Stimulated activated naive CD8-positive, alpha-beta T cell treated with anti-CD3 and anti-CD28 coated beads, Interleukin-15, amount 100 ng/mL, for 72 hours (primary cell): ENCODE measurements at regions not wholly inside any gene's neighbourhood (a gene's known extent, or its start where the extent isn't known, plus 50 kb on each side); places are given as distances from the start of the nearest gene placed in this dataset.
"Not testable (repeated sequence)": the region's sequence is repeated elsewhere in the genome, so short reads cannot be mapped to it uniquely, and the experiment has no call there.

Experiments
- ATAC-seq: fragments of 150-1000 bp; cut with Tn5 transposase; 2 replicates; pipeline ENCODE4 v1.10.0; 2021; ENCODE audit warnings: mild to moderate bottlenecking, moderate library complexity
- DNase-seq, 2 donors: peaks; one replicate each; pipeline ENCODE4 v3.0.0; 2021 to 2022
- H3K27ac Mint-ChIP-seq, 2 donors: one replicate each; pipeline ENCODE4 v1.8.0; 2022; ENCODE audit warnings: mild to moderate bottlenecking in 2 of 2, mixed read lengths in 2 of 2, moderate library complexity in 2 of 2
- H3K27me3 Mint-ChIP-seq: one replicate; pipeline ENCODE4 v1.8.0; 2022; ENCODE audit warnings: mixed read lengths
- H3K4me1 Mint-ChIP-seq: one replicate; pipeline ENCODE4 v1.8.0; 2022; ENCODE audit warnings: mild to moderate bottlenecking, mixed read lengths
- H3K4me3 Mint-ChIP-seq, 2 donors: one replicate each; pipeline ENCODE4 v1.8.0; 2022; ENCODE audit warnings: mild to moderate bottlenecking in 2 of 2, mixed read lengths in 2 of 2, moderate library complexity in 1 of 2
- H3K9me3 Mint-ChIP-seq, 2 donors: one replicate each; pipeline ENCODE4 v1.8.0; 2022; ENCODE audit warnings: mixed read lengths in 2 of 2

DNA sequence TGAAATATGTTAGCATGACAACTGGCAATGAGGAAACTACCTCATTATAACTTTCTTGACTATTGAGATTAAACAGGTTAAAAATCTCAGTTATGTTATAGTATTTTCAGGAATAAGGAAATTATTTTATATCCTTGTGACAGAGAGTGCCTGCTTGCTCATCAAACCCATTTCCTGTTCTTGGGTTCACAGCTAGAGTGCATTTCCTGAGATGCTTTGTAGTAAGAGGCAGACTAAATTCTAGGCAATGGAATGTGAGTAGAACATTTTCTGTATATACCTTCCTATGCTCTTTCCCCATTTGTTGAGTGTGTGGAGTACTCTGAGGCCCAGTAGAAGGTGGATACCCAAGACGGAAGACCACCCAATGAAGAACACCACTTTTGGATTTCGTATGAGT lies 96.9 kb upstream of the CASK start:
- ATAC-seq (no peak), DNase-seq (no peak)
- no peak overlapping the region for H3K4me3 Mint-ChIP-seq
- no peaks in the 10 kb centered on the region for H3K27me3 Mint-ChIP-seq
- no peaks in the 10 kb centered on the region for H3K4me1 Mint-ChIP-seq
- no peak overlapping the region for H3K27ac Mint-ChIP-seq
- H3K9me3 Mint-ChIP-seq: no peaks in the 10 kb centered on the region

DNA sequence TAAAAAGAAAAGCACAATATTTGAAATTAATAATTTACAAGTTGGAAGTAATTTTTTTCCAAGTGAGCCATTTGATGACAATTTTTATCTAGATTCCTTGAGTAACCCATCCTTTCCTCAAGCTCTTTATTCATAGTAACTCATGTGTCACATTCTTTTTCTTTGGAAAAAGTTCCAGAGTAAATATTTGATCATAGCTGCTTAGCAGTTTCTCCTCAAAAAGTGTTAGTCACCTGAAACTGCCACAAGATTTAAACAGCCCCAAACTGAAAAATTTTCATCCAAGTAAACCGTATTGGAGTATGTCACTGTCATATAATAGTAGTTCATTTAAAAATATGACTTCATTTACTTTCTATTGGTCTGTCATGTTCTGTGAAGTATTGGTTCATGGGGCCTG lies 94.6 kb upstream of the CASK start:
- H3K4me1 Mint-ChIP-seq: no peaks in the 10 kb centered on the region
- ATAC-seq: no peak
- H3K27ac Mint-ChIP-seq: no peak overlapping the region
- DNase-seq: no peak
- H3K9me3 Mint-ChIP-seq: no peaks in the 10 kb centered on the region
- no peak overlapping the region for H3K4me3 Mint-ChIP-seq
- no peaks in the 10 kb centered on the region for H3K27me3 Mint-ChIP-seq

DNA sequence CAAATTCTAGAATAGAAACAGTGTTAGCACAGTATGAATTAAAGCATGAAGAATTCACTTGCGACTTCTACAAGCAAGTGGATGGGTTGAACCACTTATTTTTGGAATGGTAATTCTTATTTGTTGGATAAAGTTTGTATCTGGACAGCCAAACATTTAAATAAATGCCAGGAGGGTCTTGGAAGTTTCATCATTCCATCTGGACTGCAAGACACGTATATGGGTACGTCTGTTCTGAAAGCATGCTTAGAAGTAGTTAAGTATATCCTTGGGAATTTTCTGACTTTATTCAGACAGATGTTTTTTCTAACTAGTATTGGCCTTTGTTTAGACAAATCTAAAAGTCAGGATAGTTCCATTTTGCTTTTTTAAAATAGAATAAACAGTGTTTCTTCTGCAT lies 77.5 kb upstream of the CASK start:
- no peak for DNase-seq
- H3K9me3 Mint-ChIP-seq: no peaks in the 10 kb centered on the region
- no peaks in the 10 kb centered on the region for H3K4me1 Mint-ChIP-seq
- no peaks in the 10 kb centered on the region for H3K27me3 Mint-ChIP-seq
- no peak overlapping the region for H3K4me3 Mint-ChIP-seq
- no peak for ATAC-seq
- H3K27ac Mint-ChIP-seq: no peak overlapping the region

DNA sequence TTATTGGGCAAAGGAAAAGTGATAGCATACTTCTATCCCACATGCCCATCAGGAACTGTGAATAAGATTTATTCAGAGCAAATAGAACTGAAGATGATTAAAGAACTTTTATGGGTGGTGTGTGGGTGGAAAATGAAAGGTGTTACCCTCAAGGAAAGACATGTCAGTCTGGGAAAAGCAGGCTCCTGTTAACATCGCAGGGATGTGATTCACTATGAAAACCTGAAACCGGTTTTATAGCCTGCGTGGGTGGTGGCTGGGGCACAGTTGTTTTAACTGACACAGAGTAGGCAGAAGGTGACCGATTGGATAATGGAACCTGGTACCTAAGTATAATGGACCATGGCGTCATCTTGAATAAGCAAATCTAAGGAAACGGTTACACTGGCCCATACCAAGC lies 61.3 kb upstream of the CASK start:
- Mint-ChIP-seq H3K27ac (no peak overlapping the region), H3K4me1 (no peaks in the 10 kb centered on the region), H3K27me3 (no peaks in the 10 kb centered on the region), H3K9me3 (peaks cover 4 to 6% of the 10 kb centered on the region in 2 donors), H3K4me3 (no peak overlapping the region)
- ATAC-seq (no peak), DNase-seq (no peak)

DNA sequence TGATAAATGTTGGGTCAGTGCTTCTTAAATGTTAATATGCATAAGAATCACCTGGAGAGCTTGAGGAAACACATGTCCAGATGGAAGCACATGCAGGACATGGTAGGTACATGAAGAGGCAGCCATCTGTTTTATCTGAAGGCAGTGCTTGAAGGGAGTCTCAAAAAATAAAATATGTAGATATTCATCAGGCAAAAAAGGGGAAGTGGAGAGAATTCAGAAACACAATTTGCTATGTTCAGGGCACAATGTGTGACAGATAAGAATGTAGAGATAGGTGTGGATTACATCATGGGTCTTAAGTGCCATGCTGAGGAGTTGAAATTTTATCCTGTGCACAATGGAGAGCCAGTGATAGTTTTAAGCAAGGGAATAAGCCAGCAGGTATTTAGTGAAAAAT lies 59.6 kb upstream of the CASK start:
- Mint-ChIP-seq H3K4me3 (no peak overlapping the region), H3K27me3 (no peaks in the 10 kb centered on the region), H3K27ac (no peak overlapping the region), H3K4me1 (no peaks in the 10 kb centered on the region), H3K9me3 (peaks cover 4 to 6% of the 10 kb centered on the region in 2 donors)
- DNase-seq (no peak), ATAC-seq (no peak)

DNA sequence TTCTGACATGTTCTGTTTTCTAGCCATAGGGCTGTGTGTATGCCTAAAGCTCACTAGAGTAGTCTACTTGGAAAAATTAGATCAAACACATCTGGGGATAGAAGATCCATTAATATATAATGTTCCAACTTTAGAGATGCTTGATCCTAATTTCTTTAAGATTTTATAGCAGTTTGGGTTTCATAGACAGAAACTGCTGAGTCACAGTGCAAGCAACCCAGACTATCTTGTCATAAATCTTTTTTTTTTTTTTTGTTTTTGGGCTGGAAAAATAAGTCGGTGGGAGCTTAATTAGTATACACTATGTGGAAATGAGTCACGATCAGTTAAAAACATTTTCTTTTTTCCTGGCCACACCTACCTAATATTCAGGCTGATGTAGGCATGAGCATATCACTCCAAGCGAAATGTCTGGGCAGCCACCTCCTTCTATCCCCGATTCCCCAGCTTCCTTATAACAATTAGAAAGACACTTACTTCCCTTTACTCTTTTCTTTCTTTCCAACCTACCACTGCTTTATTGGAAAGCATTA lies 58.2 kb upstream of the CASK start:
- H3K27me3 Mint-ChIP-seq: no peaks in the 10 kb centered on the region
- ATAC-seq: no peak

DNA sequence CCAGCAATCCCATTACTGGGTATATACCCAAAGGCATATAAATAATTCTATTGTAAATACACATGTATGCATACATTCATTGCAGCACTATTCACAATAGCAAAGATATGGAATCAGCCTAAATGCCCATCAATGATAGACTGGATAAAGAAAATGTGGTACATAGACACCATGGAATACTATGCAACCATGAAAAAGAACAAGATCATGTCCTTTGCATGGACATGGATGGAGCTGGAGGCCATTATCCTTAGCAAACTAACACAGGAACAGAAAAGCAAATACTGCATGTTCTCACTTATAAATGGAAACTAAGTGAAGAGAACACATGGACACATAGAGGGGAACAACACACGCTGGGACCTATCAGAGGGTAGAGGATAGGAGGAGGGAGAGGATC lies 51.3 kb upstream of the CASK start:
- ATAC-seq, DNase-seq, H3K9me3 Mint-ChIP-seq, H3K27ac Mint-ChIP-seq, H3K27me3 Mint-ChIP-seq, H3K4me1 Mint-ChIP-seq, H3K4me3 Mint-ChIP-seq: not testable (repeated sequence)

More for the DNA sequence above, 58.2 kb upstream of the CASK start:
- peaks cover 4 to 6% of the 10 kb centered on the region in 2 donors for H3K9me3 Mint-ChIP-seq
- H3K4me3 Mint-ChIP-seq: no peak overlapping the region
- no peak for DNase-seq
- H3K4me1 Mint-ChIP-seq: no peaks in the 10 kb centered on the region
- H3K27ac Mint-ChIP-seq: no peak overlapping the region

DNA sequence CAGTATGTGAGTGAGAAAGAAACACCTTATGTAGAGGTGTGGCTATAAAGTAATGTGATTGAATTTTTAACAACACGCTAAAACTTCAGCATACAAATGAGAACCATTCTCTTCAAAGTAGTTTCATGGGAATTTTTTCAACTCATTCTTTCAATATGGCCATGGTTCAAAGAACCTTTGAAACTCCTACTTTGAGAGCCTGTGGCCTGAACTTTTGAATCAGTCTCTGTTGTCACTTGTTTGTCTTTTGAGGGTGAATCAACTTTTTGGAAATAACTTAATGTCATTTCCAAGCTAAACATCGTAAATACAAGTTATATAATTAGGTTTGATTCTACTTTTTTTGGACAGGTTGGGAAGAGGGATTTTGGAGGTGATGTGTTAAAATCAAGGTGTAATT lies 49.9 kb upstream of the CASK start:
- Mint-ChIP-seq H3K27me3 (no peaks in the 10 kb centered on the region), H3K4me1 (no peaks in the 10 kb centered on the region), H3K27ac (no peak overlapping the region), H3K9me3 (peaks cover 0 to 3% of the 10 kb centered on the region in 2 donors), H3K4me3 (no peak overlapping the region)
- ATAC-seq (no peak), DNase-seq (no peak)
